Fibroblast of gingiva (primary cell): ENCODE measurements at regions not wholly inside any gene's neighbourhood (a gene's known extent, or its start where the extent isn't known, plus 50 kb on each side); places are given as distances from the start of the nearest gene placed in this dataset.

Source experiments
- DNase-seq: peaks from one replicate; pipeline ENCODE4 v3.0.0-alpha.2; 2011; ENCODE audit warnings: low read depth

DNA sequence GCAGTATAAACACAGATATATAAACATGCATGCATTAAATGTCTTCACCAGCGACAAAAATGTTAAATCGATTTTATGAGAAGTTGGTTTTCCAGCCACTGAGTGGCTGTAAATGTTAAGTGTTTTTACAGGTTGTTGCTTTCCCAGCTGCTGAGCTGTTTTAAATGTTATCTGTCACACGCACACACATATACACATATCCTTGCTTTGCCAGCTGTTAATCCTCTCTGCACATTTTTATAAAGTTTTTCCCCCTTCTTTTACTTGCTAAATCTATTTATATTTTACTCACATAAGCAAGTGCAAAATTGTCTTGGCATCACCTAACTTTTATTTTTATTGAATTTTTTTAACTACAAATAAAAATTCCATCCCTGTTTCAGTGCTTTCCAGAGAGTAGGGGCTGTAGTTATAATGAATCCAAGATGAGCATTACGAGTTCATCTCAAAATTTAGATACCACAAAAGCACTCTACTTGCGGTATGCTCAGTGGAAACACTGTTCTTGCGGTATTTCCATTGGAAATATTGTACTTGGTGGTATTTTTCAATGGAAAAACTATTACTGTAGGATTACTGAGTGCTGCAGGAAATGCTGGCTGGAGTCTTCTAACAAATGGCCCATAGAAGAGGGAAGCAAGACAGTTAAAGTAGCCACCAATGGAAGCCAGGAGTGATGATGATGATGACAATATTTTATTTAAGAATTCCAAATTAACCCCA lies 124.9 kb upstream of the KCNJ16 start:
- DNase-seq: no peak

- DNase-seq: no peak
Measured at GRCh38 chr17:69950701-69951418, 124.2 kb upstream of the KCNJ16 start.

DNA sequence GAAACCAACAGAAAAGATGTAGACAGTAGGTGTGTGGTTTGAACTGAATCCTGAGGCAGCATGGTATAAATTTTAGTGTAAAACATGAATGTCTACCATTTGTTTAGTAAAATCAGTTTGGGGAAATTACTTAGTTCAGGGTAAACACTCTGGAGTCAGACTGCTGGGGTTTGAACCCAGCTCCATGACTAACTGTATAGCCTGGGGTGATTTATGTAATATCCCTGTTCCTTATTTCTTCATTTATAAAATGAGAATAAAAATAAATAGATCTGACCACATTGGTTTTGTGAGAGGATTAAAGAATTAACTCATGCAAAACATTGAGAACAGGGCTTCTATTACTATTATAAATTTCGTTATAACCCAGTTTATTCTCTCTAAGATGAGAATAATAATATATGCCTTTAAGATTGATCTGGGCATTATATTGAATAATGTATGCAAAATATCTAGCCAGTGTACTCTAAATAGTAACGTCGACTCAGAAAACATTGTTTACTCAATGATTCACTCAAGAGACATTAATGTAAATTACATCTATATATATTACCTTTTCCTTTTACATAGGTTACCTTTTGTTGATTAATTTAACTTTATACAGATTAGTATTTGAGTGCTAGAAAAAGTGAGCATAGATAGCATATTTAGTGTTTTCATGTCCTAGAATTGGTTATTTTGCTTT lies 120.6 kb upstream of the KCNJ16 start:
- peak; percentile 22 for DNase-seq

DNA sequence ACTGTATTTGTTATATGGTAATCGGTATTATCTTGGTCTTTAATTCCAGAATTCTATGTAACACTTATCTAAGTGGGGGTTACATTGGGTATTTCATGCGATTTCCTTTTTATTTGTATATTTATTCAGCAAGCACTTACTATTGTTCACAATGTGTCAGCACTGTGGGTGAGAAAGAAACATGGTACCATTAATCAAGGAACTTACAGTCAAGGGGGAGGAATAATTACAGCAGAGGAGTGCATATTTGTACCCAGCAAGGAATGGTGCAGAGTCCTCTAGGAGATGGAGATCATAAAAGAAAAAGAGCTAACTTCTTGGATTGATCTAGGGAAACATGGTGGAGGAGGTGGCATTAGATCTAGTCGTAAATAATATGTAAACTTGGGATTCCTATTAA lies 117.0 kb upstream of the KCNJ16 start:
- no peak for DNase-seq

DNA sequence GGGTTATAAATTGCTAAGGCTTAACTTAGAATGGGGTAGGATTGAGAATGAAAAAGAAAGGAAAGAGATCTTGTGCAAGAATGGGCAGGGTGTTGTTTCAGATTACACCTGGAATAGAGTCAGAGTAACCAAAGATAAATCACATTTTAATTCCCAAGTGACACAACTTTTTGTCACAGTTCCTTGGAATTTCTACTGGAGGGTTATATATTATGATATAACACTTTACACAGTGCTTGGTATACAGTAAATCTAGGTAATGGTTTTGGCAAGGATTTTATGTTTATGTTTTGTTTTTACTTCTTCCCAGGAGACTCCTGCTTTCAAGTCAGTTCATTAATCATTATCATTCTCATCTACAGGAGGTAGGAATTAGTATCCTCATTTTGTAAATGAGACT lies 115.7 kb upstream of the KCNJ16 start:
- DNase-seq: no peak

- no peak for DNase-seq
Measured at GRCh38 chr17:69960755-69961154, 114.3 kb upstream of the KCNJ16 start.

GRCh38 chr17:69961501-69962145 lies 113.4 kb upstream of the KCNJ16 start:
- peak; percentile 33 for DNase-seq

DNA sequence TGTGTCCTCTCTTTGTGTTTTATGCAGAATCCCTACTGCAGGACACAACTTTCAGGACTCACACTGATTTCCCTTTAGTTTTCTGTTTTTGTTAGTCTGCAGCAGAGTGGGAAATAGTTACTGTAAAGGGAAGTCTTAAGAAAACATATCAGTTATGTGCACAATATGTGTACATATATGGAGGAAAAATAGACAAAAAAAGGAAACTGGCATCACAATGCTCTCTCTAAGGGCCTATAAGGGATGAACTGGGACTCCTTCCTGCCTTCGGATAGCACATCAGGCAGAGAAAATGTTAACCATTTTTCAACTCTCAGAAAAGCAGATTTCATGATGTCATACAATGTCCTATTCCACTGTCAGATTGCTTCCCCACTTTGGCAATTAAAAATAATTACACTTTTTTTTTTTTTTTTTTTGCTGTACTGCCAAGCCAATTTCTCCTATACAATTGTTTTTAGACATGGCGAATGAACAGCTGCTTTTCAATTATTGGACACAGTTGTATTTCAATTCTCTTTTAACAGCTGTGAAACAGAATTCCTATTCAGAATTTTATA lies 112.5 kb upstream of the KCNJ16 start:
- DNase-seq: no peak

- DNase-seq: peak; percentile 97
Measured at GRCh38 chr17:69967910-69968411, 107.1 kb upstream of the KCNJ16 start.

GRCh38 chr17:69969897-69970296 lies 105.1 kb upstream of the KCNJ16 start:
- DNase-seq: no peak

DNA sequence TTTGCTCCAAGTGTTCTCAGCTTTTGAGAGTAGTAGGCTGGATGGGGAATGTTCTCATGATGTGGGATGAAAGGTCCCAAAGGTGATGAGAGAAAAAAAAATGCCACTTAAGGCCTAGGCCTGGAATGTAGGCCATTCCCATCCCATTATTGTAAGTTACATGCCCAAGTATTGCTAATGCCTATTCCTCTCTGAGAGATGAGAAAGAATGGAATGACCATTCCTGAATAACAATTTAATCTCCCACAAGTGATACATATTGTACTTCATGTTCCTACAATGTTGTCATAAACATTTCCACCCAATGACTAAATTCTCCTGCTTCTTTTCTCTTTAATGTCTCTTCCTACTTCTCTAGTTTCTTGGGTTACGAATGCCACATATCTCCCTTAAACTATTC lies 102.8 kb upstream of the KCNJ16 start:
- DNase-seq: peak; percentile 6

DNA sequence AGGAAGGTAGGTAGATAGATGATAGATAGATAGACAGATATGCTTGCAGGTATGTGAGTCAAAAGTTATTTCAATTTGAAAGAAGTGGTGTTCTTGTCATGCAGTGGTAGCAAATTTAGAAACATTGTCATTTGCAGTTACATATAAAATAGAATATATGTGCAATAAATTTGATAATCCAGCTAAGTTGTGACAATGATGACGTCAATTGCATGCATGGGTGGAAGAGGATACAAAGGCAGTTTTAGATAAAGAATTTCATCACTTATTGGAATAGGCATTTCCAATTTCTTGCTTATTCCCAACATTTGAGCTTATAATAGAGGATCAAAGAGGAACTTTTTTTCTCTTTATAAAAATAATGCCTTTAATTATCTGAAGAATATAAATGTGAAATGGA lies 99.2 kb upstream of the KCNJ16 start:
- DNase-seq: no peak

DNA sequence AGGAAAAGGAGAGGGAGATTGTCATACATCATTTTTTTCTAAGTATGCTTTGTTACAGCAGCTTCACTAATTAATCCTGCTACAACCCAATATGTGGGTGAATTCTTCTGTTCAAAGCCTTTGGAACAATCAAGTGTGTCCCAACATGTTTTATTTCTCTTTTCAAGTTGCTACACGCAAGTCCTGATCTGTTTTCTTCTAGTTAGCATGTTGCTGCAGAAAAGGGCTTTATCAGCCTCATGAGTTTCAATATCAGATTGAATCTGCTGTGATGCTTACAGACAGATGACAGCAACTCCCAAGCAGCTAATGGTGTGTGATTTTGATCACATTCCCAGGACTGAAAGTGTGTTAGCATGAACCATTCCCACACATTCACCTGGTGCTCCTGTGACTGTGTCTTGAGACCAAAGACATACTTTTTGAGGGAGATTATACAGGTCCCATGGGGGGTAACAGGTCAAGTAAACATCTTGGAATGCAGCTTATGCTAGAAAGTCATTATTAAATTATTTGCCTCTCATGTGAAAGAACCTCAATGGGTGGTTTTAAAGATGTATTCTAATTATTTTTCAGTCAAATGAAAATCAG lies 96.9 kb upstream of the KCNJ16 start:
- DNase-seq: no peak

- no peak for DNase-seq
Measured at GRCh38 chr17:69981441-69981840, 93.6 kb upstream of the KCNJ16 start.

DNA sequence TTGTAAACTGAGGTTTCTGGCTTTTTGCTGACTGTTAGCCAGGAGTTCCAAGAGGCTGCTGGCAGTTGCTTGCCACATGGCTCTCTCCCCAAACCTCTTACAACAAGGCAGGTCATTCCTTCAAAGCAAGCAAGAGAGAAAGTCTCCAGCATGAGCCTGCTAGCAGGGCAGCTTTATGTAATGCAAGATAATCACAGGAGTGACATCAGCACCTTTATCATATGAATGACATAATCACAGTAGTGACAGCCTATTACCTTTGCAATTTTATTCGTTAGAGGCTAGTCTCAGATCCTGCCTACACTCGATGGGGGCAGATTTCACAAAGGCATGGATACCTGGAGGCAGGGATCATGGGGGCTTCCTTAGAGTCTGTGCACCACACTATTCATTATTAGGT lies 79.5 kb upstream of the KCNJ16 start:
- DNase-seq: no peak

DNA sequence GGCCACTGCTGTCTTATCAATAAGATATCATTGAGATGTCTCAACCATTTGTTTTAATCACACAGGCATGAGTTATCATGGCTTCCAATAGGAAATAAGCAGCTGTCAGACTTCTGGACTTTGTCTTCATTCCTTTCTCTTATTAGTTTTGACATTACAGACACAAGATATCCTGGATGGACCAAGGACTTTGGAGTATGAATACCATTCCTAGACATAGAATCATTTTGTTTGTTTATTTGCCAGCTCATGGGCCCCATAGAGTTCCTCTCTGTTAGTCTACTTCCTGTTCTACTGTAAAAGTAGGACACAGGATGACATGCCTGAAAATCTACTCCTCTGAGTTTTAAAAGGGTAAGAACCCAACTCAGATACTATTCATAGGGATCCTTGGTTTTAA lies 77.7 kb upstream of the KCNJ16 start:
- DNase-seq: peak; percentile 31

DNA sequence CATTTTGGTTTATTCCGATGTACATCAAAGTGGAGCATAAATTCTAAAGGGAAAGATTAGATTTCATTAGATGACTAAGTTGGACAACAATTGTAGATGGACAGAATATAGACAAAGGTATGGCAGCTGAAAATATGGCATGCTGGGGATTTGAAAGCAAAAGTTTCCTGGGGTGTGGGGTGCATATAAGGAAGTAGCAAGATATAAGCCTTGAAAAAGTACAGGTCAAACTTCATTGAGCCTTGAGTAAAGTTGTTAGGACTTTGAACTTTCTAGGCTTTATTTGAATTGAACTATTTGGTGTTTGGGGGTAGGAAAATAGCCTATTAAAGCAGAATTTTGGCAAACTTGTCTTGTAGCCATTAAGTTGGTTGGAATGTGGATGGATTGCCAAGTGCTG lies 75.8 kb upstream of the KCNJ16 start:
- no peak for DNase-seq

DNA sequence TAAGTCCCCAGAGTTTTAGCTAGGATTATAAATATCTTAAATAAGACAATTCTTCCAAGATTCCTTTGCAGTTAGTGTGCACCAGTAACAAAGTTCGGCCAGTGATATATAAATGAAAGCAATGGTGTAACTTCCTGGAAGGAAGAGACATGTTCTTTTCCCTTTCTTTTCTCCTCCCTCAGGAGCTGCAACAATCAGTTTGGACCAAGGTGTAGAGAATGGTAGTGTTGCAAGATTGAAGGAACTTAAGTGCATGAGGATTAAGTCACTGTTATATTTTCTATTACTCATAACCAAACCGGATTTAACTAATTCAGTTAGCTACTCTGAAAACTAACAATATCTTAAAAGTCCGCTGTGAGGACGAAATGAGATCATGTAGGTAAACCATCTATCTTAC lies 68.9 kb upstream of the KCNJ16 start:
- DNase-seq: peak; percentile 42

DNA sequence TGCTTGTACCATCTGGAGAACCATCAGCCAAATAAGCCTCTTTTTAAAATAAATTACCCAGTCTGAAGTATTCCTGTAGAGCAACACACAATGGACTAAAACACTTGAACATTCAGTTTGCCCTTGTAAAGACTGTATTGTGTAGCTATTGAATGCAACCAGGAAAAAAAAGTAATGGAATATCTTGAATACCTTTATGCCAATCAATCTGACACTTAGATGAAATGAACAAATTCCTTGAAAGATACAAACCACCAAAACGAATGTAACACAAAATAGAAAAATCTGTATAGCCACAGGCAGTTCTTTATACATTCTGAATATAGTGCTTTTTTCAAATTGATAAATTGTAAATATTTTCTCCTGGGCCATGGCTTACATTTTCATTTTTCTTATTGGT lies 63.3 kb upstream of the KCNJ16 start:
- DNase-seq: no peak

GRCh38 chr17:70013911-70014310 lies 61.1 kb upstream of the KCNJ16 start:
- DNase-seq: no peak

DNA sequence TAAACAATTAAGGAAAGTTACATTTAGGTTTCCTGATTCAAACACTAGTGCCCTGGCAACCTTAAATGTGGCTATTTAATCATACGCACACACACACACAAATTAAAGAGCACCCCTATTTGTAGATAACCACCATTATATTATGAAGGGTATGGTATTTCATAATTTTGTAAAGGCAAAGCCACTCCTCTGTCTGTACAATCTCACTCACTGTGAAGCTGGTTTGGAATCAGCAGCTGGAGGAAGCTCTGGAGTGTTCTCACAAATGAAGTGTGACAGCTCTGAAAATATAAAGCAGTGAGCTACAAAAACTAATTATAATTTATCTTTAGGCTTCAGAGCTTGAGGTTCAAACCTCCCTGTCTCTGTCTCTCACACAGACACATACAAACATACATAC lies 57.9 kb upstream of the KCNJ16 start:
- no peak for DNase-seq

- no peak for DNase-seq
Measured at GRCh38 chr17:70017941-70018340, 57.1 kb upstream of the KCNJ16 start.
